Endothelial cell of umbilical vein (primary cell): ENCODE measurements at regions not wholly inside any gene's neighbourhood (a gene's known extent, or its start where the extent isn't known, plus 50 kb on each side); places are given as distances from the start of the nearest gene placed in this dataset.

ENCODE experiments used
- BruUV-seq: library from RNA; stranded (reverse); fragments of 400-500 nt; replicated peaks from 2 replicates; lab custom pipeline; 2021; lab: Mats Ljungman, UMichigan
- CTCF ChIA-PET: fragments of 300-600, 350-600 bp; sonication (Branson Sonifier 250); formaldehyde crosslinking; loops from one replicate; lab custom pipeline; 2021; ENCODE audit warnings: antibody characterized with exemption, inconsistent platforms; lab: Charles Lee
- POLR2A ChIA-PET: fragments of 300-600, 350-600 bp; sonication (Branson Sonifier 250); formaldehyde crosslinking; loops from one replicate; lab custom pipeline; 2021; ENCODE audit warnings: antibody characterized with exemption, inconsistent platforms; lab: Charles Lee
- DNase-seq: peaks from one replicate; pipeline ENCODE4 v3.0.0-alpha.2; 2011; ENCODE audit warnings: low read depth, low spot score
- FAIRE-seq: peaks from 2 replicates; lab custom pipeline; 2011; peaks lifted over from hg19 to GRCh38; lab: Jason Lieb, UNC
- H2AFZ ChIP-seq: 2 replicates; pipeline ENCODE4 v1.6.0; 2012; ENCODE audit warnings: low read depth, low read length, control low read depth, inconsistent platforms
- H3K27ac ChIP-seq: 2 replicates; pipeline ENCODE4 v1.5.1; 2011; ENCODE audit warnings: low read depth, mild to moderate bottlenecking, control low read depth, low read length, moderate library complexity; ENCODE audit not compliant: insufficient read depth
- H3K27me3 ChIP-seq, 2 experiments: 2 replicates each; pipeline versions ENCODE4 v1.6.0 to v1.6.1; 2011; ENCODE audit warnings: low read length in 2 of 2, mixed read lengths in 1 of 2; ENCODE audit not compliant: control insufficient read depth in 2 of 2, insufficient read depth in 2 of 2
- H3K36me3 ChIP-seq, 2 experiments: 2 replicates in 1 of 2; 3 replicates in 1 of 2; pipeline ENCODE4 v1.5.1; 2011; ENCODE audit warnings: low read length in 2 of 2, mild to moderate bottlenecking in 1 of 2, moderate library complexity in 1 of 2; ENCODE audit not compliant: control insufficient read depth in 2 of 2, insufficient read depth in 2 of 2; ENCODE audit errors: extremely low read depth in 1 of 2
- H3K4me1 ChIP-seq: 3 replicates; pipeline ENCODE4 v1.5.1; 2011; ENCODE audit warnings: mild to moderate bottlenecking, low read length; ENCODE audit not compliant: control insufficient read depth, insufficient read depth; ENCODE audit errors: extremely low read depth
- H3K4me2 ChIP-seq: 2 replicates; pipeline ENCODE4 v1.6.1; 2011; ENCODE audit warnings: low read length, control low read depth, mixed read lengths; ENCODE audit not compliant: insufficient read depth
- H3K4me3 ChIP-seq, 3 experiments: fragments of 200-600 bp in 1 of 3; sonication (generic), shearing (Covaris generic) in 1 of 3; replicated peaks in 1 of 3; 2 replicates each; pipeline ENCODE4 v1.5.1; 2011 to 2016; ENCODE audit warnings: control low read depth in 3 of 3, low read length in 3 of 3, mild to moderate bottlenecking in 2 of 3, inconsistent platforms in 1 of 3, low read depth in 1 of 3, moderate library complexity in 1 of 3; ENCODE audit not compliant: insufficient read depth in 1 of 3
- H3K79me2 ChIP-seq: 2 replicates; pipeline ENCODE4 v1.6.0; 2012; ENCODE audit warnings: low read length, inconsistent platforms; ENCODE audit not compliant: control insufficient read depth, insufficient read depth
- H3K9ac ChIP-seq: replicated peaks from 2 replicates; pipeline ENCODE3; 2011; ENCODE audit warnings: low read length, control low read depth; ENCODE audit not compliant: insufficient read depth; ENCODE audit errors: extremely low read depth
- H3K9me1 ChIP-seq: replicated peaks from 3 replicates; pipeline ENCODE4 v1.6.0; 2011; ENCODE audit warnings: mild to moderate bottlenecking, low read length; ENCODE audit not compliant: control insufficient read depth, insufficient read depth; ENCODE audit errors: extremely low read depth
- H3K9me3 ChIP-seq: replicated peaks from 2 replicates; pipeline ENCODE4 v1.5.1; 2012; ENCODE audit warnings: low read length, inconsistent platforms; ENCODE audit not compliant: control insufficient read depth, insufficient read depth
- H4K20me1 ChIP-seq: replicated peaks from 2 replicates; pipeline ENCODE3; 2011; ENCODE audit warnings: mild to moderate bottlenecking, low read length; ENCODE audit not compliant: control insufficient read depth, insufficient read depth; ENCODE audit errors: extremely low read depth
- CTCF ChIP-seq, 2 donors: IDR thresholded peaks; 1 replicate in 1 of 2; 2 replicates in 1 of 2; pipeline ENCODE4 v1.5.1; 2011; ENCODE audit warnings: low read length in 2 of 2, mild to moderate bottlenecking in 2 of 2, moderate library complexity in 2 of 2, control low read depth in 1 of 2, inconsistent platforms in 1 of 2, low read depth in 1 of 2; ENCODE audit not compliant: insufficient read depth in 1 of 2; ENCODE audit errors: extremely low read depth in 1 of 2
- EZH2 ChIP-seq: IDR thresholded peaks from 2 replicates; pipeline ENCODE4 v1.6.1; 2012; ENCODE audit warnings: borderline replicate concordance, low read depth, mild to moderate bottlenecking, moderate library complexity, low read length, inconsistent platforms; ENCODE audit not compliant: severe bottlenecking
- FOS ChIP-seq: IDR thresholded peaks from 2 replicates; pipeline ENCODE4 v1.6.1; 2011; ENCODE audit warnings: mild to moderate bottlenecking, low read length, moderate library complexity, borderline replicate concordance; ENCODE audit not compliant: insufficient read depth
- GATA2 ChIP-seq: IDR thresholded peaks from 2 replicates; pipeline ENCODE4 v1.7.0; 2011; ENCODE audit warnings: low read depth, mild to moderate bottlenecking, moderate library complexity, mixed read lengths, low read length; ENCODE audit not compliant: insufficient read length, insufficient read depth
- JUN ChIP-seq: IDR thresholded peaks from 2 replicates; pipeline ENCODE4 v1.6.1; 2011; ENCODE audit warnings: borderline replicate concordance, low read depth; ENCODE audit not compliant: insufficient read length, insufficient read depth
- MAX ChIP-seq: IDR thresholded peaks from 2 replicates; pipeline ENCODE4 v1.6.1; 2011; ENCODE audit not compliant: insufficient read depth, insufficient read length
- MYC ChIP-seq: IDR thresholded peaks from one replicate; pipeline ENCODE4 v1.6.1; 2011; ENCODE audit warnings: mild to moderate bottlenecking, low read depth, low read length
- POLR2A ChIP-seq: IDR thresholded peaks from 2 replicates; pipeline ENCODE4 v1.6.1; 2012; ENCODE audit warnings: low read depth, mild to moderate bottlenecking, control low read depth, low read length
- POLR2AphosphoS5 ChIP-seq: IDR thresholded peaks from 2 replicates; pipeline ENCODE4 v1.6.1; 2012; ENCODE audit warnings: low read depth, mild to moderate bottlenecking, control low read depth, low read length, moderate library complexity; ENCODE audit not compliant: insufficient read depth
- dilution Hi-C: fragments of 300-500 bp; cut with MboI; formaldehyde crosslinking; loops from one replicate; pipeline ENCODE4 v1.15.0; 2019; ENCODE audit warnings: low sequenced_read_pairs; ENCODE audit not compliant: extremely low pct_ligation_motif_present
- intact Hi-C: fragments of 100-400 bp; cut with micrococcal nuclease; formaldehyde crosslinking; loops from one replicate; pipeline ENCODE4 v1.10.0; 2022

GRCh38 chr13:37230346-37230745, 124.9 kb upstream of the CSNK1A1L start:
- H3K27ac ChIP-seq = no peak overlapping the region
- CTCF ChIA-PET = interaction anchor here (1.2 to 1.8 kb wide), 3 partner anchors 9 to 122 kb away, joined by 3 to 6 read pairs (median 5); no protein-coding TSS in a partner anchor
- H2AFZ ChIP-seq = no peak overlapping the region
- TF ChIP-seq MAX (no peak), GATA2 (no peak), MYC (no peak)
- H3K4me1 ChIP-seq = no peaks in the 10 kb centered on the region
- no peaks in the 10 kb centered on the region for H3K27me3 ChIP-seq
- intact Hi-C loops (no loop called here), dilution Hi-C loops (no loop called here)
- H4K20me1 ChIP-seq = no peaks in the 10 kb centered on the region
- POLR2A ChIA-PET = no interaction called here
- H3K36me3 ChIP-seq = no peaks in the 10 kb centered on the region
- no peak for FAIRE-seq
- no peak overlapping the region for H3K4me2 ChIP-seq
- no peak for DNase-seq
- BruUV-seq = no TSS peak
- no peaks in the 10 kb centered on the region for H3K9me1 ChIP-seq
- no peak overlapping the region for H3K9ac ChIP-seq
- H3K4me3 ChIP-seq = no peak overlapping the region
- no peaks in the 10 kb centered on the region for H3K9me3 ChIP-seq
- H3K79me2 ChIP-seq = no peaks in the 10 kb centered on the region

- Histone ChIP-seq H3K4me1 (no peaks in the 10 kb centered on the region), H3K9me3 (no peaks in the 10 kb centered on the region), H3K9ac (no peak overlapping the region), H2AFZ (no peak overlapping the region), H3K36me3 (no peaks in the 10 kb centered on the region), H3K4me3 (no peak overlapping the region), H4K20me1 (no peaks in the 10 kb centered on the region), H3K9me1 (no peaks in the 10 kb centered on the region), H3K27ac (no peak overlapping the region), H3K27me3 (no peaks in the 10 kb centered on the region), H3K79me2 (no peaks in the 10 kb centered on the region), H3K4me2 (no peak overlapping the region)
- FAIRE-seq (no peak), DNase-seq (no peak)
- no TSS peak for BruUV-seq
- TF ChIP-seq FOS = no peak
- no peak for TF ChIP-seq JUN
- TF ChIP-seq GATA2 = no peak
- no peak for TF ChIP-seq EZH2
- no peak for TF ChIP-seq MAX
- TF ChIP-seq MYC = no peak
- no peak for TF ChIP-seq POLR2AphosphoS5
- TF ChIP-seq CTCF (IDR thresholded peaks at IDR 0.05; ENCODE audit: extremely low read depth in 1 of 2, insufficient read depth in 1 of 2, low read depth in 1 of 2, low read length in 2 of 2) = no peak
- no peak for TF ChIP-seq POLR2A
- intact Hi-C loops = no loop called here
- dilution Hi-C loops = no loop called here
- ChIA-PET CTCF (interaction anchor here (1.2 to 1.8 kb wide), 3 partner anchors 9 to 121 kb away, joined by 3 to 6 read pairs (median 5); no protein-coding TSS in a partner anchor), POLR2A (no interaction called here)
These were observed 124.5 kb upstream of the CSNK1A1L start for GRCh38 chr13:37229931-37230330.
